Thoracic aorta (tissue), 2 donors: ENCODE measurements at regions not wholly inside any gene's neighbourhood (a gene's known extent, or its start where the extent isn't known, plus 50 kb on each side); places are given as distances from the start of the nearest gene placed in this dataset.

ENCODE experiments used
- ATAC-seq: fragments of 150-250 bp; one replicate; pipeline ENCODE4 v1.8.0; 2017; ENCODE audit warnings: low read depth; ENCODE audit not compliant: insufficient number of reproducible peaks, low FRiP score
- DNase-seq: peaks from one replicate; pipeline ENCODE4 v3.0.0-alpha.2; 2020; ENCODE audit warnings: low spot score
- H3K27ac ChIP-seq, 2 donors: fragments of 200-600 bp; sonication (generic); 1 replicate in 1 of 2; 2 replicates in 1 of 2; pipeline ENCODE4 v1.5.1; 2016; ENCODE audit warnings: mild to moderate bottlenecking in 2 of 2, moderate library complexity in 2 of 2
- H3K27me3 ChIP-seq: fragments of 200-600 bp; sonication (generic); replicated peaks from 2 replicates; pipeline ENCODE4 v1.6.0; 2016; ENCODE audit warnings: mild to moderate bottlenecking; ENCODE audit not compliant: insufficient read depth
- H3K36me3 ChIP-seq: fragments of 200-600 bp; sonication (generic); one replicate; pipeline ENCODE4 v1.5.1; 2016
- H3K4me1 ChIP-seq, 2 donors: fragments of 200-600 bp; sonication (generic); 1 replicate in 1 of 2; 2 replicates in 1 of 2; pipeline versions ENCODE4 v1.5.1 to v1.6.0; 2016; ENCODE audit warnings: low read depth in 2 of 2, mild to moderate bottlenecking in 1 of 2; ENCODE audit not compliant: control insufficient read depth in 1 of 2
- H3K4me3 ChIP-seq: fragments of 200-600 bp; sonication (generic); 2 replicates; pipeline ENCODE4 v1.5.1; 2016; ENCODE audit warnings: mild to moderate bottlenecking
- H3K9me3 ChIP-seq: fragments of 200-600 bp; sonication (generic); 2 replicates; pipeline ENCODE4 v1.5.1; 2016
- TF ChIP-seq, protein P1 (sequence below): fragments of 200-600 bp; sonication (generic); IDR thresholded peaks from one replicate; pipeline ENCODE4 v1.5.1; 2019; ENCODE audit warnings: antibody characterized with exemption

DNA sequence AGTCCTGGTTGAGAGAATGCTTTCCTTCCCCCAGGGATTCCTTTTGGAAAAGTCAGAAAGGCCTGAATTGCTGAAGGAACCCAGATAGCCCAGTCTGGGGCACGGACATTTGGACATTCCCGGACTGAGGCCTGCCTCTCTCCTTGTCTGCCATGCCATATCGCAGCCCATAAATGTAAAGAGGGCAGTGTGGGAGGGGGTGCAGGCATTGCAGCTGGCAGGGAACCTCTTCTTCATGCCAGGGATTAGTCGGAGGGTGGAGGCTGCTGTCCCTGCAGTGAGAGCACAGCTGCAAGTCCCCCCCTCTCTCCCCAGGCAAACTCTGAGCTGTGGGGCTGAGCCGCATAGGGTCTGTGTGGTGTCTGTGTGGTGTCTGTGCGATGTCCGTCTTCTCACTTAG, 486.0 kb upstream of the MKI67 start:
- Histone ChIP-seq H3K4me1 (no peaks in the 10 kb centered on the region), H3K27ac (no peak overlapping the region), H3K27me3 (no peaks in the 10 kb centered on the region), H3K9me3 (no peaks in the 10 kb centered on the region), H3K4me3 (no peak overlapping the region), H3K36me3 (no peaks in the 10 kb centered on the region)
- ATAC-seq (no peak), DNase-seq (no peak)
- TF ChIP-seq, protein P1, sequence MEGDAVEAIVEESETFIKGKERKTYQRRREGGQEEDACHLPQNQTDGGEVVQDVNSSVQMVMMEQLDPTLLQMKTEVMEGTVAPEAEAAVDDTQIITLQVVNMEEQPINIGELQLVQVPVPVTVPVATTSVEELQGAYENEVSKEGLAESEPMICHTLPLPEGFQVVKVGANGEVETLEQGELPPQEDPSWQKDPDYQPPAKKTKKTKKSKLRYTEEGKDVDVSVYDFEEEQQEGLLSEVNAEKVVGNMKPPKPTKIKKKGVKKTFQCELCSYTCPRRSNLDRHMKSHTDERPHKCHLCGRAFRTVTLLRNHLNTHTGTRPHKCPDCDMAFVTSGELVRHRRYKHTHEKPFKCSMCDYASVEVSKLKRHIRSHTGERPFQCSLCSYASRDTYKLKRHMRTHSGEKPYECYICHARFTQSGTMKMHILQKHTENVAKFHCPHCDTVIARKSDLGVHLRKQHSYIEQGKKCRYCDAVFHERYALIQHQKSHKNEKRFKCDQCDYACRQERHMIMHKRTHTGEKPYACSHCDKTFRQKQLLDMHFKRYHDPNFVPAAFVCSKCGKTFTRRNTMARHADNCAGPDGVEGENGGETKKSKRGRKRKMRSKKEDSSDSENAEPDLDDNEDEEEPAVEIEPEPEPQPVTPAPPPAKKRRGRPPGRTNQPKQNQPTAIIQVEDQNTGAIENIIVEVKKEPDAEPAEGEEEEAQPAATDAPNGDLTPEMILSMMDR, result no peak

GRCh38 chr10:128612631-128613030, 486.4 kb upstream of the MKI67 start:
- Histone ChIP-seq H3K4me3 (no peak overlapping the region), H3K4me1 (no peaks in the 10 kb centered on the region), H3K9me3 (no peaks in the 10 kb centered on the region), H3K36me3 (no peaks in the 10 kb centered on the region), H3K27ac (no peak overlapping the region), H3K27me3 (no peaks in the 10 kb centered on the region)
- ATAC-seq (no peak), DNase-seq (no peak)
- TF ChIP-seq, protein P1, result no peak

- TF ChIP-seq, protein P1, result no peak
- no peaks in the 10 kb centered on the region for H3K27me3 ChIP-seq
- no peak overlapping the region for H3K27ac ChIP-seq
- no peak for DNase-seq
- no peaks in the 10 kb centered on the region for H3K4me1 ChIP-seq
- H3K36me3 ChIP-seq, result no peaks in the 10 kb centered on the region
- no peak for ATAC-seq
- H3K4me3 ChIP-seq, result no peak overlapping the region
- no peaks in the 10 kb centered on the region for H3K9me3 ChIP-seq
Observed at GRCh38 chr10:128614016-128614605, 487.9 kb upstream of the MKI67 start.

GRCh38 chr10:128614802-128615553, 488.8 kb upstream of the MKI67 start:
- Histone ChIP-seq H3K9me3 (no peaks in the 10 kb centered on the region), H3K4me3 (no peak overlapping the region), H3K27me3 (no peaks in the 10 kb centered on the region), H3K4me1 (no peaks in the 10 kb centered on the region), H3K27ac (no peak overlapping the region), H3K36me3 (no peaks in the 10 kb centered on the region)
- no peak for ATAC-seq
- no peak for DNase-seq
- TF ChIP-seq, protein P1, result no peak

DNA sequence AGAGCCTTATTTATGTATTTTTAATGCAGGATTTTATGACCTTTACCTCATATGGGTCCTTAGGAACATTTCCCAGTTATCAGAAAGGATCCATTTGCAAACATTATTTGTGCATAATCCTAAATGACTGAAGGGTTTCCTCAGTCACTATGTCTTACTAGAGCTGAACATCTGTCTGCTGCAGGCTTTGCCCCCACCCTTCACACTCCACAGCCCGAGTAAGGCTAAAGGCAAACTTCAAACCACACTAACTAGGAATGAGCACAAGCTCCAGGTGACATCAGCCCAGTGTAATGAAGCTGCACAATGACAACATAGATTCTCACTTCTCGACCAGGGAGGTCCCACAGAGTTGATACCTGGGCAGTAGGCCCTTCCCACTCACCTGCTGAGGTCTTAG, 491.3 kb upstream of the MKI67 start:
- no peaks in the 10 kb centered on the region for H3K9me3 ChIP-seq
- TF ChIP-seq, protein P1, result no peak
- no peaks in the 10 kb centered on the region for H3K4me1 ChIP-seq
- no peak overlapping the region for H3K27ac ChIP-seq
- H3K27me3 ChIP-seq, result no peaks in the 10 kb centered on the region
- ATAC-seq (no peak), DNase-seq (no peak)
- H3K4me3 ChIP-seq, result no peak overlapping the region
- no peaks in the 10 kb centered on the region for H3K36me3 ChIP-seq
